GM23338 (cell line): ENCODE measurements at regions not wholly inside any gene's neighbourhood (a gene's known extent, or its start where the extent isn't known, plus 50 kb on each side); places are given as distances from the start of the nearest gene placed in this dataset.

Experiments
- ATAC-seq: fragments of 200-7000 bp; cut with Tn5 transposase; 3 replicates; pipeline ENCODE4 v1.9.1; 2020
- DNase-seq: peaks from one replicate; pipeline ENCODE4 v3.0.0-alpha.2; 2015; ENCODE audit warnings: low spot score
- H2AFZ ChIP-seq: fragments of 200-600 bp; sonication (generic); 2 replicates; pipeline ENCODE4 v1.8.0; 2016; ENCODE audit warnings: antibody characterized with exemption, mild to moderate bottlenecking, moderate library complexity
- H3F3A ChIP-seq: fragments of 200-600 bp; sonication (generic); replicated peaks from 2 replicates; pipeline ENCODE4 v1.8.0; 2017; ENCODE audit warnings: antibody characterized with exemption, mixed run types, low read depth
- H3K27ac ChIP-seq: fragments of 200-600 bp; sonication (generic); 2 replicates; pipeline ENCODE4 v1.6.1; 2016; ENCODE audit warnings: low read depth
- H3K27me3 ChIP-seq: fragments of 200-600 bp; sonication (generic); 2 replicates; pipeline ENCODE4 v1.8.0; 2016; ENCODE audit warnings: mild to moderate bottlenecking, mixed run types, moderate library complexity; ENCODE audit not compliant: insufficient read depth
- H3K36me3 ChIP-seq: fragments of 200-600 bp; sonication (generic); 2 replicates; pipeline ENCODE4 v1.8.0; 2016; ENCODE audit warnings: mild to moderate bottlenecking; ENCODE audit not compliant: insufficient read depth
- H3K4me1 ChIP-seq: fragments of 200-600 bp; sonication (generic); 2 replicates; pipeline ENCODE4 v1.8.0; 2016; ENCODE audit warnings: mild to moderate bottlenecking, moderate library complexity; ENCODE audit not compliant: insufficient read depth
- H3K4me2 ChIP-seq: fragments of 200-600 bp; sonication (generic); 2 replicates; pipeline ENCODE4 v1.7.1; 2017; ENCODE audit warnings: mixed run types
- H3K4me3 ChIP-seq: fragments of 200-600 bp; sonication (generic); 2 replicates; pipeline ENCODE4 v1.6.1; 2016; ENCODE audit warnings: mixed run types
- H3K79me2 ChIP-seq: fragments of 200-600 bp; sonication (generic); replicated peaks from 2 replicates; pipeline ENCODE4 v1.8.0; 2017; ENCODE audit warnings: mild to moderate bottlenecking; ENCODE audit not compliant: insufficient read depth
- H3K9me2 ChIP-seq: fragments of 200-600 bp; sonication (generic); 2 replicates; pipeline ENCODE4 v1.8.0; 2017; ENCODE audit not compliant: insufficient read depth
- H4K20me1 ChIP-seq: fragments of 200-600 bp; sonication (generic); replicated peaks from 2 replicates; pipeline ENCODE4 v1.8.0; 2017; ENCODE audit warnings: mild to moderate bottlenecking; ENCODE audit not compliant: insufficient read depth
- H3K27ac Mint-ChIP-seq: 2 replicates; pipeline ENCODE4 v1.8.0; 2020; ENCODE audit warnings: inconsistent platforms, mild to moderate bottlenecking, moderate library complexity, mixed read lengths
- H3K27me3 Mint-ChIP-seq: 3 replicates; pipeline ENCODE4 v1.8.0; 2022; ENCODE audit warnings: low read depth, mild to moderate bottlenecking, moderate library complexity, mixed read lengths, inconsistent platforms; ENCODE audit not compliant: insufficient read depth, poor library complexity
- H3K36me3 Mint-ChIP-seq: 3 replicates; pipeline ENCODE4 v1.8.0; 2021; ENCODE audit warnings: low read depth, mild to moderate bottlenecking, inconsistent platforms, moderate library complexity, mixed read lengths
- H3K4me1 Mint-ChIP-seq: 3 replicates; pipeline ENCODE4 v1.8.0; 2020; ENCODE audit warnings: mild to moderate bottlenecking, inconsistent platforms, mixed read lengths
- H3K4me3 Mint-ChIP-seq: 3 replicates; pipeline ENCODE4 v1.8.0; 2021; ENCODE audit warnings: moderate library complexity, mild to moderate bottlenecking, inconsistent platforms, mixed read lengths
- H3K9me3 Mint-ChIP-seq: 3 replicates; pipeline ENCODE4 v1.8.0; 2020; ENCODE audit warnings: moderate library complexity, mild to moderate bottlenecking, inconsistent platforms, mixed read lengths
- CREB1 ChIP-seq: fragments of 250-450 bp; sonication (Bioruptor Pico); IDR thresholded peaks from 2 replicates; pipeline ENCODE4 v1.5.0; 2020; ENCODE audit warnings: low read depth, mild to moderate bottlenecking, moderate library complexity
- CTCF ChIP-seq, 2 experiments: fragments of 200-600 bp in 1 of 2; sonication (generic) in 1 of 2; conservative IDR thresholded peaks; 2 replicates each; pipeline versions ENCODE4 v1.5.1 to v1.6.1; 2016 to 2017; ENCODE audit warnings: antibody characterized with exemption in 2 of 2, low read depth in 2 of 2, mild to moderate bottlenecking in 2 of 2, moderate library complexity in 1 of 2
- EZH2phosphoT487 ChIP-seq: fragments of 200-600 bp; sonication (generic); IDR thresholded peaks from one replicate; pipeline ENCODE4 v1.8.1; 2018; ENCODE audit warnings: antibody characterized with exemption; ENCODE audit not compliant: unreplicated experiment
- JUNB ChIP-seq: IDR thresholded peaks from one replicate; pipeline ENCODE4 v1.6.1; 2016; ENCODE audit warnings: antibody characterized with exemption; ENCODE audit not compliant: unreplicated experiment
- POLR2AphosphoS5 ChIP-seq: IDR thresholded peaks from 2 replicates; pipeline ENCODE4 v1.6.1; 2016; ENCODE audit warnings: antibody characterized with exemption, low read depth
- STAT1 ChIP-seq: IDR thresholded peaks from one replicate; pipeline ENCODE4 v1.6.1; 2016; ENCODE audit warnings: antibody characterized with exemption; ENCODE audit not compliant: unreplicated experiment
- ZNF331 ChIP-seq: fragments of 250-450 bp; sonication (Bioruptor Pico); IDR thresholded peaks from 2 replicates; pipeline ENCODE4 v1.5.0; 2020; ENCODE audit warnings: low read depth, mild to moderate bottlenecking, moderate library complexity
- TF ChIP-seq, protein P1 (sequence below): fragments of 250-450 bp; sonication (Bioruptor Pico); IDR thresholded peaks from 2 replicates; pipeline ENCODE4 v1.5.0; 2020; ENCODE audit warnings: mild to moderate bottlenecking, moderate library complexity
- TF ChIP-seq, protein P2 (sequence below): IDR thresholded peaks from 2 replicates; pipeline ENCODE4 v1.6.1; 2016; ENCODE audit warnings: antibody characterized with exemption
- TF ChIP-seq, protein P3 (sequence below): IDR thresholded peaks from one replicate; pipeline ENCODE4 v1.6.1; 2018; ENCODE audit warnings: antibody characterized with exemption; ENCODE audit not compliant: unreplicated experiment

DNA sequence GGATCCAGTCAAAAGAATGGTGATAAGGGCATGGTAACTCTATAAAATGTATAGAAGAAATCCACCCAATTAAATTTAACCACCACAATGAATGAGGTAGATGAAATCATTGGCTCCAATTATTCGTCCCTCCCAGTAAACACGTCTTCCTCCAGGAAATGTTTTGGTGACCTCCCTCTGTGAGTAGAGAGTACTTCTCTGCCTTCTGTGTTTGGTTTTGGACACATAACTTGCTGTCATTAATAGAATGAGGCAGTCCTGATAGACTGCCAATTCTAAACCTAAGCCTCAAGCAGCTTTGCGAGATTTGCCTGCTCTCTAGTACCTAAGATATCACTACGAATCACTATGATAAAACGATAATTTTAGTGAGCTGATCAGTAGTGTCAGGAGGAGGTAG, 632.8 kb downstream of the HDGFL1 start:
- DNase-seq: no peak
- no peaks in the 10 kb centered on the region for H3K27me3 Mint-ChIP-seq
- Histone ChIP-seq H3K4me2 (no peak overlapping the region), H3K27ac (no peak overlapping the region), H3K4me3 (no peak overlapping the region), H3F3A (no peaks in the 10 kb centered on the region), H2AFZ (no peak overlapping the region), H3K36me3 (no peaks in the 10 kb centered on the region), H4K20me1 (no peaks in the 10 kb centered on the region), H3K27me3 (no peaks in the 10 kb centered on the region), H3K9me2 (no peaks in the 10 kb centered on the region), H3K79me2 (no peaks in the 10 kb centered on the region), H3K4me1 (no peaks in the 10 kb centered on the region)
- H3K27ac Mint-ChIP-seq: no peak overlapping the region
- TF ChIP-seq, protein P1, sequence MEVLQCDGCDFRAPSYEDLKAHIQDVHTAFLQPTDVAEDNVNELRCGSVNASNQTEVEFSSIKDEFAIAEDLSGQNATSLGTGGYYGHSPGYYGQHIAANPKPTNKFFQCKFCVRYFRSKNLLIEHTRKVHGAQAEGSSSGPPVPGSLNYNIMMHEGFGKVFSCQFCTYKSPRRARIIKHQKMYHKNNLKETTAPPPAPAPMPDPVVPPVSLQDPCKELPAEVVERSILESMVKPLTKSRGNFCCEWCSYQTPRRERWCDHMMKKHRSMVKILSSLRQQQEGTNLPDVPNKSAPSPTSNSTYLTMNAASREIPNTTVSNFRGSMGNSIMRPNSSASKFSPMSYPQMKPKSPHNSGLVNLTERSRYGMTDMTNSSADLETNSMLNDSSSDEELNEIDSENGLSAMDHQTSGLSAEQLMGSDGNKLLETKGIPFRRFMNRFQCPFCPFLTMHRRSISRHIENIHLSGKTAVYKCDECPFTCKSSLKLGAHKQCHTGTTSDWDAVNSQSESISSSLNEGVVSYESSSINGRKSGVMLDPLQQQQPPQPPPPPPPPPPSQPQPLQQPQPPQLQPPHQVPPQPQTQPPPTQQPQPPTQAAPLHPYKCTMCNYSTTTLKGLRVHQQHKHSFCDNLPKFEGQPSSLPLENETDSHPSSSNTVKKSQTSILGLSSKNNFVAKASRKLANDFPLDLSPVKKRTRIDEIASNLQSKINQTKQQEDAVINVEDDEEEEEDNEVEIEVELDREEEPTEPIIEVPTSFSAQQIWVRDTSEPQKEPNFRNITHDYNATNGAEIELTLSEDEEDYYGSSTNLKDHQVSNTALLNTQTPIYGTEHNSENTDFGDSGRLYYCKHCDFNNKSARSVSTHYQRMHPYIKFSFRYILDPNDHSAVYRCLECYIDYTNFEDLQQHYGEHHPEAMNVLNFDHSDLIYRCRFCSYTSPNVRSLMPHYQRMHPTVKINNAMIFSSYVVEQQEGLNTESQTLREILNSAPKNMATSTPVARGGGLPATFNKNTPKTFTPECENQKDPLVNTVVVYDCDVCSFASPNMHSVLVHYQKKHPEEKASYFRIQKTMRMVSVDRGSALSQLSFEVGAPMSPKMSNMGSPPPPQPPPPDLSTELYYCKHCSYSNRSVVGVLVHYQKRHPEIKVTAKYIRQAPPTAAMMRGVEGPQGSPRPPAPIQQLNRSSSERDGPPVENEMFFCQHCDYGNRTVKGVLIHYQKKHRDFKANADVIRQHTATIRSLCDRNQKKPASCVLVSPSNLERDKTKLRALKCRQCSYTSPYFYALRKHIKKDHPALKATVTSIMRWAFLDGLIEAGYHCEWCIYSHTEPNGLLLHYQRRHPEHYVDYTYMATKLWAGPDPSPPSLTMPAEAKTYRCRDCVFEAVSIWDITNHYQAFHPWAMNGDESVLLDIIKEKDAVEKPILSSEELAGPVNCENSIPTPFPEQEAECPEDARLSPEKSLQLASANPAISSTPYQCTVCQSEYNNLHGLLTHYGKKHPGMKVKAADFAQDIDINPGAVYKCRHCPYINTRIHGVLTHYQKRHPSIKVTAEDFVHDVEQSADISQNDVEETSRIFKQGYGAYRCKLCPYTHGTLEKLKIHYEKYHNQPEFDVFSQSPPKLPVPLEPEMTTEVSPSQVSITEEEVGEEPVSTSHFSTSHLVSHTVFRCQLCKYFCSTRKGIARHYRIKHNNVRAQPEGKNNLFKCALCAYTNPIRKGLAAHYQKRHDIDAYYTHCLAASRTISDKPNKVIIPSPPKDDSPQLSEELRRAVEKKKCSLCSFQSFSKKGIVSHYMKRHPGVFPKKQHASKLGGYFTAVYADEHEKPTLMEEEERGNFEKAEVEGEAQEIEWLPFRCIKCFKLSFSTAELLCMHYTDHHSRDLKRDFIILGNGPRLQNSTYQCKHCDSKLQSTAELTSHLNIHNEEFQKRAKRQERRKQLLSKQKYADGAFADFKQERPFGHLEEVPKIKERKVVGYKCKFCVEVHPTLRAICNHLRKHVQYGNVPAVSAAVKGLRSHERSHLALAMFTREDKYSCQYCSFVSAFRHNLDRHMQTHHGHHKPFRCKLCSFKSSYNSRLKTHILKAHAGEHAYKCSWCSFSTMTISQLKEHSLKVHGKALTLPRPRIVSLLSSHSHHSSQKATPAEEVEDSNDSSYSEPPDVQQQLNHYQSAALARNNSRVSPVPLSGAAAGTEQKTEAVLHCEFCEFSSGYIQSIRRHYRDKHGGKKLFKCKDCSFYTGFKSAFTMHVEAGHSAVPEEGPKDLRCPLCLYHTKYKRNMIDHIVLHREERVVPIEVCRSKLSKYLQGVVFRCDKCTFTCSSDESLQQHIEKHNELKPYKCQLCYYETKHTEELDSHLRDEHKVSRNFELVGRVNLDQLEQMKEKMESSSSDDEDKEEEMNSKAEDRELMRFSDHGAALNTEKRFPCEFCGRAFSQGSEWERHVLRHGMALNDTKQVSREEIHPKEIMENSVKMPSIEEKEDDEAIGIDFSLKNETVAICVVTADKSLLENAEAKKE (CRISPR knock-in tag): no peak
- no peak for TF ChIP-seq CREB1 (CRISPR knock-in tag)
- TF ChIP-seq CTCF (conservative IDR thresholded peaks at IDR 0.05; ENCODE audit: low read depth in 2 of 2): no peak
- no peak for TF ChIP-seq POLR2AphosphoS5
- no peak for TF ChIP-seq EZH2phosphoT487
- TF ChIP-seq, protein P2, sequence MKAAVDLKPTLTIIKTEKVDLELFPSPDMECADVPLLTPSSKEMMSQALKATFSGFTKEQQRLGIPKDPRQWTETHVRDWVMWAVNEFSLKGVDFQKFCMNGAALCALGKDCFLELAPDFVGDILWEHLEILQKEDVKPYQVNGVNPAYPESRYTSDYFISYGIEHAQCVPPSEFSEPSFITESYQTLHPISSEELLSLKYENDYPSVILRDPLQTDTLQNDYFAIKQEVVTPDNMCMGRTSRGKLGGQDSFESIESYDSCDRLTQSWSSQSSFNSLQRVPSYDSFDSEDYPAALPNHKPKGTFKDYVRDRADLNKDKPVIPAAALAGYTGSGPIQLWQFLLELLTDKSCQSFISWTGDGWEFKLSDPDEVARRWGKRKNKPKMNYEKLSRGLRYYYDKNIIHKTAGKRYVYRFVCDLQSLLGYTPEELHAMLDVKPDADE: no peak
- TF ChIP-seq, protein P3, sequence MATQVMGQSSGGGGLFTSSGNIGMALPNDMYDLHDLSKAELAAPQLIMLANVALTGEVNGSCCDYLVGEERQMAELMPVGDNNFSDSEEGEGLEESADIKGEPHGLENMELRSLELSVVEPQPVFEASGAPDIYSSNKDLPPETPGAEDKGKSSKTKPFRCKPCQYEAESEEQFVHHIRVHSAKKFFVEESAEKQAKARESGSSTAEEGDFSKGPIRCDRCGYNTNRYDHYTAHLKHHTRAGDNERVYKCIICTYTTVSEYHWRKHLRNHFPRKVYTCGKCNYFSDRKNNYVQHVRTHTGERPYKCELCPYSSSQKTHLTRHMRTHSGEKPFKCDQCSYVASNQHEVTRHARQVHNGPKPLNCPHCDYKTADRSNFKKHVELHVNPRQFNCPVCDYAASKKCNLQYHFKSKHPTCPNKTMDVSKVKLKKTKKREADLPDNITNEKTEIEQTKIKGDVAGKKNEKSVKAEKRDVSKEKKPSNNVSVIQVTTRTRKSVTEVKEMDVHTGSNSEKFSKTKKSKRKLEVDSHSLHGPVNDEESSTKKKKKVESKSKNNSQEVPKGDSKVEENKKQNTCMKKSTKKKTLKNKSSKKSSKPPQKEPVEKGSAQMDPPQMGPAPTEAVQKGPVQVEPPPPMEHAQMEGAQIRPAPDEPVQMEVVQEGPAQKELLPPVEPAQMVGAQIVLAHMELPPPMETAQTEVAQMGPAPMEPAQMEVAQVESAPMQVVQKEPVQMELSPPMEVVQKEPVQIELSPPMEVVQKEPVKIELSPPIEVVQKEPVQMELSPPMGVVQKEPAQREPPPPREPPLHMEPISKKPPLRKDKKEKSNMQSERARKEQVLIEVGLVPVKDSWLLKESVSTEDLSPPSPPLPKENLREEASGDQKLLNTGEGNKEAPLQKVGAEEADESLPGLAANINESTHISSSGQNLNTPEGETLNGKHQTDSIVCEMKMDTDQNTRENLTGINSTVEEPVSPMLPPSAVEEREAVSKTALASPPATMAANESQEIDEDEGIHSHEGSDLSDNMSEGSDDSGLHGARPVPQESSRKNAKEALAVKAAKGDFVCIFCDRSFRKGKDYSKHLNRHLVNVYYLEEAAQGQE: no peak
- no peak for TF ChIP-seq ZNF331 (CRISPR knock-in tag)
- TF ChIP-seq STAT1: no peak
- TF ChIP-seq JUNB: no peak
- no peaks in the 10 kb centered on the region for H3K4me1 Mint-ChIP-seq
- no peaks in the 10 kb centered on the region for H3K36me3 Mint-ChIP-seq
- no peak overlapping the region for H3K4me3 Mint-ChIP-seq
- H3K9me3 Mint-ChIP-seq: peaks cover 6% of the 10 kb centered on the region; the same call in 2 of the 3 replicates
- ATAC-seq: no peak
